Cardiac fibroblast (primary cell): ENCODE measurements at regions not wholly inside any gene's neighbourhood (a gene's known extent, or its start where the extent isn't known, plus 50 kb on each side); places are given as distances from the start of the nearest gene placed in this dataset.

ENCODE experiments used
- DNase-seq, 2 donors: peaks; one replicate each; pipeline versions ENCODE4 v3.0.0 to v3.0.0-alpha.2; 2010; ENCODE audit warnings: low read depth in 2 of 2
- H3K4me3 ChIP-seq, 2 donors: replicated peaks in 1 of 2; 1 replicate in 1 of 2; 2 replicates in 1 of 2; pipeline ENCODE4 v1.5.1; 2011; ENCODE audit warnings: low read depth in 2 of 2, low read length in 2 of 2, mild to moderate bottlenecking in 2 of 2, moderate library complexity in 1 of 2
- CTCF ChIP-seq: IDR thresholded peaks from one replicate; pipeline ENCODE4 v1.5.1; 2011; ENCODE audit warnings: low read depth, mild to moderate bottlenecking, low read length, inconsistent platforms

GRCh38 chr13:23990455-23990854 lies 93.2 kb upstream of the C1QTNF9B start:
- DNase-seq, result no peak
- no peak overlapping the region for H3K4me3 ChIP-seq
- TF ChIP-seq CTCF, result no peak

- no peak overlapping the region for H3K4me3 ChIP-seq
- no peak for TF ChIP-seq CTCF
- no peak for DNase-seq
Measured at GRCh38 chr13:23991119-23991518, 93.8 kb upstream of the C1QTNF9B start.

- no peak overlapping the region for H3K4me3 ChIP-seq
- no peak for TF ChIP-seq CTCF
- DNase-seq, result no peak
Measured at GRCh38 chr13:23992781-23993679, 95.7 kb upstream of the C1QTNF9B start.

- DNase-seq, result peak in 1 of 2 donors; percentile 12
Measured at GRCh38 chr13:23993680-23993985, 96.3 kb upstream of the C1QTNF9B start.

GRCh38 chr13:23995283-23996073 lies 98.2 kb upstream of the C1QTNF9B start:
- no peak overlapping the region for H3K4me3 ChIP-seq
- no peak for DNase-seq
- no peak for TF ChIP-seq CTCF

More at GRCh38 chr13:23993680-23993985, 96.3 kb upstream of the C1QTNF9B start:
- no peak overlapping the region for H3K4me3 ChIP-seq
- no peak for TF ChIP-seq CTCF

- H3K4me3 ChIP-seq, result no peak overlapping the region
- DNase-seq, result no peak
- TF ChIP-seq CTCF, result no peak
Measured at GRCh38 chr13:23996456-23996855, 99.2 kb upstream of the C1QTNF9B start.
